ENCODE measurements at regions not wholly inside any gene's neighbourhood (a gene's known extent, or its start where the extent isn't known, plus 50 kb on each side); places are given as distances from the start of the nearest gene placed in this dataset.

- no TSS peak for BruUV-seq (replicated peaks)
- intact Hi-C loops (cut with micrococcal nuclease; ENCODE audit: unreplicated experiment) = no loop called here
- H3K36me3 ChIP-seq (ENCODE audit: insufficient read depth, low read length) = no peaks in the 10 kb centered on the region
- no peaks in the 10 kb centered on the region for H3K79me2 ChIP-seq (ENCODE audit: insufficient read depth, low read depth, low read length)
- H3K27ac ChIP-seq (ENCODE audit: low read depth, low read length, poor library complexity, severe bottlenecking) = no peak overlapping the region
- DNase-seq (ENCODE audit: low spot score) = no peak
- ChIA-PET POLR2A (no interaction called here), CTCF (ENCODE audit: unreplicated experiment) (no interaction called here)
- no peak overlapping the region for H3K4me3 ChIP-seq (ENCODE audit: low read depth, low read length, poor library complexity, severe bottlenecking)
- H3K9me3 ChIP-seq (ENCODE audit: low read length) = no peaks in the 10 kb centered on the region
- no peaks in the 10 kb centered on the region for H3K4me1 ChIP-seq (ENCODE audit: insufficient read depth, low read length, poor library complexity, severe bottlenecking)
- H3K4me2 ChIP-seq (ENCODE audit: low read length) = no peak overlapping the region
- no peaks in the 10 kb centered on the region for H4K20me1 ChIP-seq (ENCODE audit: insufficient read depth, low read length)
- no peak overlapping the region for H2AFZ ChIP-seq (ENCODE audit: low read length)
- no peaks in the 10 kb centered on the region for H3K9me2 ChIP-seq (ENCODE audit: insufficient read depth, low read length)
- no peak for TF ChIP-seq CTCF (conservative IDR thresholded peaks at IDR 0.05; ENCODE audit: low read length)
These were observed 571.9 kb upstream of the PKDCC start for GRCh38 chr2:41475959-41476358.

DNA sequence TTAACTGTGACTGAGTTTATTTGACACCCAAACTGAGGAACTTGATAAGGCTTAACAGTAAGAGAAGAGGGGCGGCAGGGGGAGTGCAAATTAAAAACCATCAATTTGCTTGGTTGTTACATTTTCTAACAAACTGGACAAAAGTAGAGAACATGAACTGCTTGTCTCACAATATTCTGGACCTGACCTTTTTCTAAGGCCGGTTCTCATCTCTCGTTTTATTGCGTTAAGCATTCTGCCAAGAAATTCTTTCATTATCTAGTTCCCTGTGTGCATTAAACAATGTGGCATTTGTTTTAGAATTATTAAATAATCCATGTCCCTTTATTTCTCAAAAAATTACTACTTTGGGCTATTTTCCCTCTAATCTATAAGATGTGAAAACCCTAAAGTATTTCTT lies 565.2 kb upstream of the PKDCC start:
- CTCF ChIA-PET (ENCODE audit: unreplicated experiment) = no interaction called here
- POLR2A ChIA-PET = no interaction called here
- H3K4me3 ChIP-seq (ENCODE audit: low read depth, low read length, poor library complexity, severe bottlenecking) = no peak overlapping the region
- H3K27ac ChIP-seq (ENCODE audit: low read depth, low read length, poor library complexity, severe bottlenecking) = no peak overlapping the region
- BruUV-seq (replicated peaks) = no TSS peak
- H3K9me2 ChIP-seq (ENCODE audit: insufficient read depth, low read length) = no peaks in the 10 kb centered on the region
- no peak for DNase-seq (ENCODE audit: low spot score)
- H3K4me2 ChIP-seq (ENCODE audit: low read length) = no peak overlapping the region
- no peaks in the 10 kb centered on the region for H3K9me3 ChIP-seq (ENCODE audit: low read length)
- H3K4me1 ChIP-seq (ENCODE audit: insufficient read depth, low read length, poor library complexity, severe bottlenecking) = no peaks in the 10 kb centered on the region
- no peaks in the 10 kb centered on the region for H3K36me3 ChIP-seq (ENCODE audit: insufficient read depth, low read length)
- TF ChIP-seq EZH2phosphoT487 (IDR thresholded peaks at IDR 0.05; ENCODE audit: borderline replicate concordance, low read depth, low read length) = no peak
- TF ChIP-seq CTCF (conservative IDR thresholded peaks at IDR 0.05; ENCODE audit: low read length) = no peak
- intact Hi-C loops (cut with micrococcal nuclease; ENCODE audit: unreplicated experiment) = no loop called here
- H3K79me2 ChIP-seq (ENCODE audit: insufficient read depth, low read depth, low read length) = no peaks in the 10 kb centered on the region
- H4K20me1 ChIP-seq (ENCODE audit: insufficient read depth, low read length) = no peaks in the 10 kb centered on the region
- no peak overlapping the region for H2AFZ ChIP-seq (ENCODE audit: low read length)

GRCh38 chr2:41483226-41483625 lies 564.6 kb upstream of the PKDCC start:
- H3K4me3 ChIP-seq (ENCODE audit: low read depth, low read length, poor library complexity, severe bottlenecking) = no peak overlapping the region
- no peak overlapping the region for H3K4me2 ChIP-seq (ENCODE audit: low read length)
- no peak for DNase-seq (ENCODE audit: low spot score)
- BruUV-seq (replicated peaks) = no TSS peak
- H2AFZ ChIP-seq (ENCODE audit: low read length) = no peak overlapping the region
- TF ChIP-seq CTCF (conservative IDR thresholded peaks at IDR 0.05; ENCODE audit: low read length) = no peak
- no peak for TF ChIP-seq EZH2phosphoT487 (IDR thresholded peaks at IDR 0.05; ENCODE audit: borderline replicate concordance, low read depth, low read length)
- H3K9me2 ChIP-seq (ENCODE audit: insufficient read depth, low read length) = no peaks in the 10 kb centered on the region
- H3K9me3 ChIP-seq (ENCODE audit: low read length) = no peaks in the 10 kb centered on the region
- ChIA-PET CTCF (ENCODE audit: unreplicated experiment) (no interaction called here), POLR2A (no interaction called here)
- no peak overlapping the region for H3K27ac ChIP-seq (ENCODE audit: low read depth, low read length, poor library complexity, severe bottlenecking)
- intact Hi-C loops (cut with micrococcal nuclease; ENCODE audit: unreplicated experiment) = no loop called here
- no peaks in the 10 kb centered on the region for H3K79me2 ChIP-seq (ENCODE audit: insufficient read depth, low read depth, low read length)
- H4K20me1 ChIP-seq (ENCODE audit: insufficient read depth, low read length) = no peaks in the 10 kb centered on the region
- no peaks in the 10 kb centered on the region for H3K4me1 ChIP-seq (ENCODE audit: insufficient read depth, low read length, poor library complexity, severe bottlenecking)
- H3K36me3 ChIP-seq (ENCODE audit: insufficient read depth, low read length) = no peaks in the 10 kb centered on the region
